WI38 (cell line): ENCODE measurements at regions not wholly inside any gene's neighbourhood (a gene's known extent, or its start where the extent isn't known, plus 50 kb on each side); places are given as distances from the start of the nearest gene placed in this dataset.

Experiments used
- H3K4me3 ChIP-seq: 2 replicates; pipeline ENCODE4 v1.5.1; 2011; ENCODE audit warnings: low read depth, mild to moderate bottlenecking, control low read depth, low read length
- CTCF ChIP-seq: IDR thresholded peaks from 2 replicates; pipeline ENCODE4 v1.5.1; 2012; ENCODE audit warnings: low read depth, mild to moderate bottlenecking, control low read depth, low read length

GRCh38 chr11:10358696-10359095 lies 53.8 kb downstream of the ADM start:
- no peak overlapping the region for H3K4me3 ChIP-seq
- no peak for TF ChIP-seq CTCF

- no peak for TF ChIP-seq CTCF
- no peak overlapping the region for H3K4me3 ChIP-seq
Observed at GRCh38 chr11:10359171-10359570, 54.3 kb downstream of the ADM start.

GRCh38 chr11:10360835-10361234 lies 56.0 kb downstream of the ADM start:
- no peak for TF ChIP-seq CTCF
- H3K4me3 ChIP-seq = no peak overlapping the region

- TF ChIP-seq CTCF = no peak
- no peak overlapping the region for H3K4me3 ChIP-seq
Observed at GRCh38 chr11:10365045-10365444, 60.2 kb downstream of the ADM start.

GRCh38 chr11:10366568-10367331 lies 61.9 kb downstream of the ADM start:
- peak; percentile 94 for TF ChIP-seq CTCF
- no peak overlapping the region for H3K4me3 ChIP-seq

GRCh38 chr11:10371926-10372641 lies 67.2 kb downstream of the ADM start:
- no peak for TF ChIP-seq CTCF
- H3K4me3 ChIP-seq = no peak overlapping the region

- no peak overlapping the region for H3K4me3 ChIP-seq
- TF ChIP-seq CTCF = no peak
Observed at GRCh38 chr11:10373340-10373739, 68.5 kb downstream of the ADM start.
